RWPE1 (cell line): ENCODE measurements at regions not wholly inside any gene's neighbourhood (a gene's known extent, or its start where the extent isn't known, plus 50 kb on each side); places are given as distances from the start of the nearest gene placed in this dataset.

Experiments
- CTCF ChIA-PET: fragments of 350-600 bp; sonication (Branson Sonifier 250); formaldehyde crosslinking; extraction: SDS; loops from one replicate; lab custom pipeline; 2021; lab: Yijun Ruan, JAX
- POLR2A ChIA-PET: fragments of 400-600 bp; formaldehyde crosslinking; extraction: SDS; loops from one replicate; lab custom pipeline; 2020; ENCODE audit warnings: antibody characterized with exemption; ENCODE audit not compliant: low non-redundant PET; lab: Yijun Ruan, JAX
- DNase-seq: peaks from one replicate; pipeline ENCODE4 v3.0.0; 2012; ENCODE audit warnings: low spot score
- H3K27ac ChIP-seq: fragments of 450-650 bp; 2 replicates; pipeline ENCODE4 v1.5.1; 2017
- CTCF ChIP-seq: fragments of 450-650 bp; conservative IDR thresholded peaks from 2 replicates; pipeline ENCODE4 v1.5.1; 2017; ENCODE audit warnings: low read depth, mild to moderate bottlenecking

GRCh38 chr11:80435345-80435744, 994.5 kb upstream of the TENM4 start:
- ChIA-PET CTCF (no interaction called here), POLR2A (interaction anchor here (0.7 kb wide), 1 partner anchor 764 kb away, joined by 3 read pairs; no protein-coding TSS in a partner anchor)
- no peak for TF ChIP-seq CTCF
- DNase-seq, result no peak
- H3K27ac ChIP-seq, result no peak overlapping the region

- ChIA-PET CTCF (no interaction called here), POLR2A (no interaction called here)
- H3K27ac ChIP-seq, result no peak overlapping the region
- TF ChIP-seq CTCF, result no peak
- DNase-seq, result no peak
Measured at GRCh38 chr11:80432057-80432456, 991.2 kb upstream of the TENM4 start.

DNA sequence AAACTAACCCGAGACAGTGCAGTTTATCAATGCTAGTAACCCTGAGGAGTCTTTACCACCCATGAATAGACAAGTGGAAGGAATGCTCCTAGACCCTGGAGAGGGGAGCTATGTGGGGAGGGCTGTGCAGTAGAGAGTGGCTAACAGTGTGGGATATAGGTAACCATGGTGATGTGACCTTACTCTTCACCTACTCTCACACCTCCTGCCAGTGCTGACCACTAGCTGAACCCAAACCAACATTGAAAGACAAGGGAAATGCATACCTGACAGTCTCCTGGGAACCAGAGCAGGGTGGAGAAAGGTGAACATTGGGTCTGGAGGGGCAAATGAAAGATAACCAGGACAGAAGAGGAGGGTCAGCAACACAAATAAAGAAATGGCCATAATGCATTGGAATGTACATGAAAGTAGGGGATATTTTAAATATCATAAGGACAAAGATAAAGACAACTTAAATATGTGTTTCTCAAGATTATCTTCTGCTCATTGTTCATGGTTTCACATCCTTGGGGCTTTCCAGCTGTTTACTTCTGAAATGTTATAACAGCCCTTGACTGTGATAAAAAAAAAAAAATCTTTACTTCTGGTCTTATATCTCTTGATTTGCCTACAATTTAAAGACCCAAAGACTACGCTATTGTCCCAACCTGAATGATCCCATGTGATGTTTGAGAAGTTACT, 983.3 kb upstream of the TENM4 start:
- H3K27ac ChIP-seq, result no peak overlapping the region
- DNase-seq, result no peak
- ChIA-PET POLR2A (no interaction called here), CTCF (no interaction called here)
- no peak for TF ChIP-seq CTCF

- ChIA-PET POLR2A (no interaction called here), CTCF (no interaction called here)
- TF ChIP-seq CTCF, result no peak
- no peak overlapping the region for H3K27ac ChIP-seq
- no peak for DNase-seq
Measured at GRCh38 chr11:80420374-80420773, 979.5 kb upstream of the TENM4 start.

- ChIA-PET CTCF (interaction anchor here (0.6 kb wide), 2 partner anchors 22 to 53 kb away, joined by 3 read pairs; no protein-coding TSS in a partner anchor), POLR2A (no interaction called here)
- TF ChIP-seq CTCF, result no peak
- DNase-seq, result no peak
- H3K27ac ChIP-seq, result no peak overlapping the region
Measured at GRCh38 chr11:80417681-80418080, 976.9 kb upstream of the TENM4 start.

- CTCF ChIA-PET, result no interaction called here
- no peak for DNase-seq
- POLR2A ChIA-PET, result no interaction called here
- no peak for TF ChIP-seq CTCF
- H3K27ac ChIP-seq, result no peak overlapping the region
Measured at GRCh38 chr11:80415580-80415979, 974.8 kb upstream of the TENM4 start.
